Stimulated activated CD4-positive, alpha-beta T cell treated with anti-CD3 and anti-CD28 coated beads, Interleukin-2, amount 100 ng/mL, for 24 hours (primary cell): ENCODE measurements at regions not wholly inside any gene's neighbourhood (a gene's known extent, or its start where the extent isn't known, plus 50 kb on each side); places are given as distances from the start of the nearest gene placed in this dataset.

ENCODE experiments used
- DNase-seq, 2 donors: peaks; one replicate each; pipeline ENCODE4 v3.0.0-alpha.2; 2020

DNA sequence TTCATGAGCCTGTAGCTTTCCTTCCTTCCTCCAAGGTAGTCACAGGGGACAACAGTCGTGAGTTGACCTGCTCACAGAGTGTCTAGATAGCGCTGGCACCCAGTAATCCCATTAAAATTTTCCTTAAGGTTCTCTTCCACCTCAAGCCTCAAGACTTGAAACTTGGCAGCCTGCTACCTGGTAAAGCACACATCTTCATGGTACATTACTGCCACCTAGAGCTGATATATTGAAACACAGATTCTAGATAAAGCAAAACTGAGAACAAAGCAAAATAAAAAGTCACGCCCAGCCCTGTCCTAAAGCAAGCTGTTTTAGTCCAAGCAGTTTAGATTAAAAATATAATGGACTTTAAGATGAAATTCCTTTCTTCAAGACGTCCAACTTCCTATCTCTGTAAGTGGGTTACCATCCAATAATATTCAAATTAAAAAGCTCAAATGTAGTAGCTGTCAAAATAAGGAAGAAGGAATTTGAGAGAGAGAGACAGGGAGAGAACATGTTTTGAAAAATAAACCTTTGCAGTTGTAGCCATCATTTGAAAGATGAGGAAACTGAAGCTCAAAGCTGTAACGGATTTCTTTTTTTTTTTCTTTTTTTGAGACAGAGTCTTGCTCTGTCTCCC lies 50.7 kb upstream of the CD83 start:
- DNase-seq: no peak

GRCh38 chr6:14067656-14068055 lies 49.9 kb upstream of the CD83 start:
- DNase-seq: no peak
